AG10803 (cell line): ENCODE measurements at regions not wholly inside any gene's neighbourhood (a gene's known extent, or its start where the extent isn't known, plus 50 kb on each side); places are given as distances from the start of the nearest gene placed in this dataset.
"Not testable (repeated sequence)": the region's sequence is repeated elsewhere in the genome, so short reads cannot be mapped to it uniquely, and the experiment has no call there.

Experiments
- DNase-seq: peaks from one replicate; pipeline ENCODE4 v3.0.0; 2010; ENCODE audit warnings: low read depth
- H3K4me3 ChIP-seq: 2 replicates; pipeline ENCODE4 v1.5.1; 2011; ENCODE audit warnings: mild to moderate bottlenecking, low read length, control low read depth
- TF ChIP-seq, protein P1 (sequence below): conservative IDR thresholded peaks from 2 replicates; pipeline ENCODE4 v1.5.1; 2011; ENCODE audit warnings: mild to moderate bottlenecking, low read length, control low read depth, inconsistent platforms

DNA sequence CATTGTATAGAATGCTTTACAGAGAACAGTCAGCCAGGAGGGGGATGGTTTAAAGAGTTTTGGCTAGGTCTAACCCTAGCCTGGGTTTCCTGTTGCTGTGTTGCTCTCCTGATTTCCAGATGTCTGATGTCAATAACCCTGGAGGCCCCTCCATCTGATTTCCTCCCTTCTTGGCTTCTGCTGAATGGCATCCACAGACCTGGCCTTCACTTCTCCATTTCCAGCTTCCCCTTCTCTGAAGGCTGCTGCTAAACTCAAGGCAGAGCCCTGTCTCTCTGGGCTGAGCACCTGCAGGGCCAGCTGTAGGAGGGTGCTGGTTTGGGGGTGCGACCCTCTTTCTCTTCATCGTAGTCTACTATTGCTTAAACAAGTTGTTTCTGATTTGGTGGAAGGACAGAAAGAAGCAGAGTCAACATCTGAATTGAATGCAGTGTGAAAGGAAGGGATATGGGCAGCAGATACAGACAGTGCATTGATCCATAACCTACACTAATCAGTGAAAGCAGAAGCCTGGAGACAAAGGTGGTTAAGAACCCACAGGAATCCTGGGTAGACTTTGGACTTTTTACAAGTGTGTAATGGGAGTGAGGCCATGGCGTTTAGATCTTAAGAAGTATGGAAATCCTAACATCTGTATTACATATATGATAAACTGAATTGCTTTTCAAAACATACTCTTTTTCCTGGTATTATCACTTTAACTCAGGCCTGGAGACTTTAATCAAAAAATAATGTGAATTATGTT lies 153.6 kb downstream of the HRH4 start:
- H3K4me3 ChIP-seq = no peak overlapping the region
- TF ChIP-seq, protein P1, sequence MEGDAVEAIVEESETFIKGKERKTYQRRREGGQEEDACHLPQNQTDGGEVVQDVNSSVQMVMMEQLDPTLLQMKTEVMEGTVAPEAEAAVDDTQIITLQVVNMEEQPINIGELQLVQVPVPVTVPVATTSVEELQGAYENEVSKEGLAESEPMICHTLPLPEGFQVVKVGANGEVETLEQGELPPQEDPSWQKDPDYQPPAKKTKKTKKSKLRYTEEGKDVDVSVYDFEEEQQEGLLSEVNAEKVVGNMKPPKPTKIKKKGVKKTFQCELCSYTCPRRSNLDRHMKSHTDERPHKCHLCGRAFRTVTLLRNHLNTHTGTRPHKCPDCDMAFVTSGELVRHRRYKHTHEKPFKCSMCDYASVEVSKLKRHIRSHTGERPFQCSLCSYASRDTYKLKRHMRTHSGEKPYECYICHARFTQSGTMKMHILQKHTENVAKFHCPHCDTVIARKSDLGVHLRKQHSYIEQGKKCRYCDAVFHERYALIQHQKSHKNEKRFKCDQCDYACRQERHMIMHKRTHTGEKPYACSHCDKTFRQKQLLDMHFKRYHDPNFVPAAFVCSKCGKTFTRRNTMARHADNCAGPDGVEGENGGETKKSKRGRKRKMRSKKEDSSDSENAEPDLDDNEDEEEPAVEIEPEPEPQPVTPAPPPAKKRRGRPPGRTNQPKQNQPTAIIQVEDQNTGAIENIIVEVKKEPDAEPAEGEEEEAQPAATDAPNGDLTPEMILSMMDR = no peak
- no peak for DNase-seq

GRCh38 chr18:24616653-24617052 lies 156.2 kb downstream of the HRH4 start:
- TF ChIP-seq, protein P1 = no peak
- no peak for DNase-seq
- H3K4me3 ChIP-seq = no peak overlapping the region

- not testable (repeated sequence) for DNase-seq, H3K4me3 ChIP-seq
Observed at GRCh38 chr18:24624421-24624820, 164.0 kb downstream of the HRH4 start.

- TF ChIP-seq, protein P1 = no peak
- H3K4me3 ChIP-seq = no peak overlapping the region
- no peak for DNase-seq
Observed at GRCh38 chr18:24627644-24628315, 167.3 kb downstream of the HRH4 start.

- H3K4me3 ChIP-seq = no peak overlapping the region
- DNase-seq = no peak
- TF ChIP-seq, protein P1 = no peak
Observed at GRCh38 chr18:24628326-24628725, 167.9 kb downstream of the HRH4 start.

DNA sequence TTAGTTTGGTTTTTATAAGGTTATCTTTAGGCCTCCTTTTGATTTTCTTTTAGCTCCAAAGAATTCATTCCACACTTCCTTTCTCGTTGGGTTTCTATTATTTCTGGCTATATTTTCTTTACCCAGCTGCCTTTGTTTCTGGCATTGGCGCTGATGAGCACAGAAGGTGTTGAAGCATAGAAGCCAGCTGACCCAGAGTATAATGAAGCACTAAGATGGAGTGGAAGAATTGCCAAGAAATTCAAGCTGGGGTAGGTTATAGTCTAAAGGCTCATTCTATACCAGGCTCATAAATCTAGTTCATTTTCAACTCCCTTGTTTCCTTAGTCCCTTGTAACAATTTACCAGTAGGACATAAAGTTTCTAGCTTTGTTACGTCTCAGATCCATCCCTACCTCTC lies 169.5 kb downstream of the HRH4 start:
- TF ChIP-seq, protein P1 = no peak
- no peak overlapping the region for H3K4me3 ChIP-seq
- no peak for DNase-seq

DNA sequence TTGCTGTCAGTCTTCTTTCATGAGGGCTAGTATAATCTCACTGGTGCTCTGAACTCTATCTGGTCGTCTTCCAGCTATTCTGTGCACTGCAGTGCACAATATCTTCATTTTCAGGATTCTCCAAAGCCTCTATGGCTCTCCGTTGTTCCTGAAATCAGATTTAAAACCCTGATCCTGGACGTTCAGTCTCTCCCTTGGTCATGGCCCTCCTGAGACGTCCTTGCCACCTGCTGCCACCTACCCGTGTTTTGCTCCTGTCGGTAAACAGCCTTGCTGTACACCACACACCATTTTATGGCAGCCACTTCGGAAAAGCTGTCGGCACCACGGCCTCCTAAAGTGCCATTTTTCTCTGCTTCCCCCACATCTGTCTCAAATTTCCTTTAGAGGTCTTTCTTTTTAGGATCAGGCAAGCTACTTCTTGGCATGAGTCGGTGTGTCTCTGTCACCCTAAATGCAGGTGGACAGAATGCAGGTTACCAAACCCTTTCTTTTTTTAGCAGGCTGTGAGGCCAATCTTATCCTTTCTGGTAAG lies 170.0 kb downstream of the HRH4 start:
- no peak overlapping the region for H3K4me3 ChIP-seq
- TF ChIP-seq, protein P1 = no peak
- no peak for DNase-seq
